ENCODE measurements at regions not wholly inside any gene's neighbourhood (a gene's known extent, or its start where the extent isn't known, plus 50 kb on each side); places are given as distances from the start of the nearest gene placed in this dataset.

GRCh38 chr6:147131532-147132128, 72.6 kb upstream of the STXBP5 start:
- peaks cover 4% of the 10 kb centered on the region for H3K9me3 Mint-ChIP-seq (ENCODE audit: unreplicated experiment)
- H3K4me1 Mint-ChIP-seq (ENCODE audit: insufficient read depth, unreplicated experiment): peaks cover 18% of the 10 kb centered on the region
- no peak overlapping the region for H3K4me3 Mint-ChIP-seq (ENCODE audit: unreplicated experiment)

GRCh38 chr6:147132889-147133288, 71.3 kb upstream of the STXBP5 start:
- no TSS peak for BruUV-seq (replicated peaks)
- no peak overlapping the region for H3K27ac Mint-ChIP-seq (ENCODE audit: low read depth, unreplicated experiment)

More at GRCh38 chr6:147131532-147132128, 72.6 kb upstream of the STXBP5 start:
- Mint-ChIP-seq H3K36me3 (ENCODE audit: insufficient read depth, unreplicated experiment) (no peaks in the 10 kb centered on the region), H3K27ac (ENCODE audit: low read depth, unreplicated experiment) (peak overlapping the region; percentile 49), H3K27me3 (ENCODE audit: insufficient read depth, unreplicated experiment) (no peaks in the 10 kb centered on the region)
- ChIA-PET CTCF (interaction anchor here (0.7 kb wide), 1 partner anchor 154 kb away, joined by 3 read pairs; no protein-coding TSS in a partner anchor), POLR2A (interaction anchor here (0.8 to 1.6 kb wide), 4 partner anchors 9 to 71 kb away, joined by 3 to 7 read pairs (median 4); no protein-coding TSS in a partner anchor)
- no peak for TF ChIP-seq CTCF (IDR thresholded peaks at IDR 0.05; ENCODE audit: unreplicated experiment)
- intact Hi-C loops (cut with micrococcal nuclease): no loop called here
- BruUV-seq (replicated peaks): no TSS peak
- DNase-seq (ENCODE audit: unreplicated experiment): peak; percentile 19

GRCh38 chr6:147133669-147134068, 70.5 kb upstream of the STXBP5 start:
- Mint-ChIP-seq H3K9me3 (ENCODE audit: unreplicated experiment) (no peaks in the 10 kb centered on the region), H3K27me3 (ENCODE audit: insufficient read depth, unreplicated experiment) (no peaks in the 10 kb centered on the region), H3K4me3 (ENCODE audit: unreplicated experiment) (no peak overlapping the region), H3K36me3 (ENCODE audit: insufficient read depth, unreplicated experiment) (no peaks in the 10 kb centered on the region), H3K4me1 (ENCODE audit: insufficient read depth, unreplicated experiment) (peaks cover 18% of the 10 kb centered on the region), H3K27ac (ENCODE audit: low read depth, unreplicated experiment) (no peak overlapping the region)
- DNase-seq (ENCODE audit: unreplicated experiment): no peak
- BruUV-seq (replicated peaks): no TSS peak
- TF ChIP-seq CTCF (IDR thresholded peaks at IDR 0.05; ENCODE audit: unreplicated experiment): no peak
- intact Hi-C loops (cut with micrococcal nuclease): no loop called here
- ChIA-PET POLR2A (no interaction called here), CTCF (no interaction called here)

More at GRCh38 chr6:147132889-147133288, 71.3 kb upstream of the STXBP5 start:
- H3K27me3 Mint-ChIP-seq (ENCODE audit: insufficient read depth, unreplicated experiment): no peaks in the 10 kb centered on the region
- POLR2A ChIA-PET: interaction anchor here (0.7 to 1.6 kb wide), 2 partner anchors 11 to 70 kb away, joined by 3 to 7 read pairs; no protein-coding TSS in a partner anchor
- no peak for TF ChIP-seq CTCF (IDR thresholded peaks at IDR 0.05; ENCODE audit: unreplicated experiment)
- CTCF ChIA-PET: no interaction called here
- no peak for DNase-seq (ENCODE audit: unreplicated experiment)
- no peaks in the 10 kb centered on the region for H3K36me3 Mint-ChIP-seq (ENCODE audit: insufficient read depth, unreplicated experiment)
- intact Hi-C loops (cut with micrococcal nuclease): no loop called here
- no peak overlapping the region for H3K4me3 Mint-ChIP-seq (ENCODE audit: unreplicated experiment)
- peaks cover 18% of the 10 kb centered on the region for H3K4me1 Mint-ChIP-seq (ENCODE audit: insufficient read depth, unreplicated experiment)
- H3K9me3 Mint-ChIP-seq (ENCODE audit: unreplicated experiment): no peaks in the 10 kb centered on the region

- ChIA-PET CTCF (interaction anchor here (0.7 to 1.3 kb wide), 2 partner anchors 14 to 148 kb away, joined by 3 to 5 read pairs; no protein-coding TSS in a partner anchor), POLR2A (interaction anchor here (0.6 to 3.3 kb wide), 12 partner anchors 12 to 964 kb away, joined by 3 to 25 read pairs (median 3); partner anchors contain the start of gene STXBP5)
- DNase-seq (ENCODE audit: unreplicated experiment): peak; percentile 99
- Mint-ChIP-seq H3K4me1 (ENCODE audit: insufficient read depth, unreplicated experiment) (peaks cover 18% of the 10 kb centered on the region), H3K27me3 (ENCODE audit: insufficient read depth, unreplicated experiment) (no peaks in the 10 kb centered on the region), H3K9me3 (ENCODE audit: unreplicated experiment) (no peaks in the 10 kb centered on the region), H3K36me3 (ENCODE audit: insufficient read depth, unreplicated experiment) (no peaks in the 10 kb centered on the region), H3K27ac (ENCODE audit: low read depth, unreplicated experiment) (peak overlapping the region; percentile 53), H3K4me3 (ENCODE audit: unreplicated experiment) (no peak overlapping the region)
- intact Hi-C loops (cut with micrococcal nuclease): loop anchor here (1.0 kb wide), 1 partner anchor 67 kb away; no protein-coding TSS in a partner anchor
- no peak for TF ChIP-seq CTCF (IDR thresholded peaks at IDR 0.05; ENCODE audit: unreplicated experiment)
- BruUV-seq (replicated peaks): no TSS peak
Observed at GRCh38 chr6:147135211-147135681, 69.0 kb upstream of the STXBP5 start.

Data from MCF 10A (cell line).